ENCODE measurements at regions not wholly inside any gene's neighbourhood (a gene's known extent, or its start where the extent isn't known, plus 50 kb on each side); places are given as distances from the start of the nearest gene placed in this dataset.

DNA sequence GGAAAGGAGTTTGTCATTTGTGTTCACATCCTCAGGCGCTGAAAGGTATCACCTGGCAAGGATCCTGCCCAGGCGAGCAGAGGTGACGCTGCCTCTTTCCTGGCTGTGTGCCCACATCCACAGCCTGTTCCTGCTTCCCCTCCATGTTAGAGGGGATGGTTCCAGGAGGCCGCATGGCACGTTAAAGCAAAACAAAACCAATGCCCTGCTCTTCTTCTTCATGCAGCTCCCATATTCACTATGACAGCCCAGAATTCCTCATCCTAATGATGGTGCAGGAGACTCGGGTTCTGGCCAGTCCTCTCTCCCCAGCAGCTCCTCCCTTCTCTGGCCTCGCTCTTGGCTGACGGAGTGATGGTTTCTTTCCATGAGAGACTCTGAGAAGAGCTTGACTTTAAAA lies 678.5 kb upstream of the ANKRD30A start:
- Histone ChIP-seq H3K9me3 (no peaks in the 10 kb centered on the region), H3K27me3 (no peaks in the 10 kb centered on the region), H3K27ac (no peak overlapping the region), H3K36me3 (ENCODE audit: low read depth, missing control alignments) (no peaks in the 10 kb centered on the region), H3K4me1 (peaks cover 9% of the 10 kb centered on the region), H3K4me3 (no peak overlapping the region)
- intact Hi-C loops (cut with DNase I; ENCODE audit: low total_unique reads) = no loop called here
- WGBS, 2 donors = 35 to 40% methylated on average over 8 of the region's 8 CpGs
- TF ChIP-seq, protein P1, sequence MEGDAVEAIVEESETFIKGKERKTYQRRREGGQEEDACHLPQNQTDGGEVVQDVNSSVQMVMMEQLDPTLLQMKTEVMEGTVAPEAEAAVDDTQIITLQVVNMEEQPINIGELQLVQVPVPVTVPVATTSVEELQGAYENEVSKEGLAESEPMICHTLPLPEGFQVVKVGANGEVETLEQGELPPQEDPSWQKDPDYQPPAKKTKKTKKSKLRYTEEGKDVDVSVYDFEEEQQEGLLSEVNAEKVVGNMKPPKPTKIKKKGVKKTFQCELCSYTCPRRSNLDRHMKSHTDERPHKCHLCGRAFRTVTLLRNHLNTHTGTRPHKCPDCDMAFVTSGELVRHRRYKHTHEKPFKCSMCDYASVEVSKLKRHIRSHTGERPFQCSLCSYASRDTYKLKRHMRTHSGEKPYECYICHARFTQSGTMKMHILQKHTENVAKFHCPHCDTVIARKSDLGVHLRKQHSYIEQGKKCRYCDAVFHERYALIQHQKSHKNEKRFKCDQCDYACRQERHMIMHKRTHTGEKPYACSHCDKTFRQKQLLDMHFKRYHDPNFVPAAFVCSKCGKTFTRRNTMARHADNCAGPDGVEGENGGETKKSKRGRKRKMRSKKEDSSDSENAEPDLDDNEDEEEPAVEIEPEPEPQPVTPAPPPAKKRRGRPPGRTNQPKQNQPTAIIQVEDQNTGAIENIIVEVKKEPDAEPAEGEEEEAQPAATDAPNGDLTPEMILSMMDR (IDR thresholded peaks at IDR 0.05) = no peak
- no peak for TF ChIP-seq POLR2A (IDR thresholded peaks at IDR 0.05)
- DNase-seq = no peak

DNA sequence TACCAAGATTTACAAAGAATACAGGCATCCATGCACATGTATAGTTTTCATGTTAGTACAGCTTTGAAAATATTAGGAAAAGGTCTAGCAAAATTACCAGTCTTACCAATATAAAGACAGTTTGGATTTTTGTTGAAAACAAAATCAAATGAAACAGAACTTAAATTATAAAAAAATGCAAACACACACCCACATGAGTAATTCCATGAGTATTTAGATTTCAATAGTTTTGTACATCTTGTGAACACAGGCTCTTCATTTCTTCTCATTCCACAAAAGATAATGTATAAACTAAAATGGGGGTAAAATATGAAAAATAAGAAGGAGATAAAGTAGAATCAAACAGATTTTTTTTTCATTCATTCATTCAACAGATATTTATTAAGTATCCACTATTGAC lies 682.2 kb upstream of the ANKRD30A start:
- intact Hi-C loops (cut with DNase I; ENCODE audit: low total_unique reads) = no loop called here
- DNase-seq = no peak
- TF ChIP-seq POLR2A (IDR thresholded peaks at IDR 0.05) = no peak
- TF ChIP-seq, protein P1 (IDR thresholded peaks at IDR 0.05) = no peak
- Histone ChIP-seq H3K9me3 (no peaks in the 10 kb centered on the region), H3K27me3 (no peaks in the 10 kb centered on the region), H3K4me3 (no peak overlapping the region), H3K36me3 (ENCODE audit: low read depth, missing control alignments) (no peaks in the 10 kb centered on the region), H3K27ac (no peak overlapping the region), H3K4me1 (no peaks in the 10 kb centered on the region)

DNA sequence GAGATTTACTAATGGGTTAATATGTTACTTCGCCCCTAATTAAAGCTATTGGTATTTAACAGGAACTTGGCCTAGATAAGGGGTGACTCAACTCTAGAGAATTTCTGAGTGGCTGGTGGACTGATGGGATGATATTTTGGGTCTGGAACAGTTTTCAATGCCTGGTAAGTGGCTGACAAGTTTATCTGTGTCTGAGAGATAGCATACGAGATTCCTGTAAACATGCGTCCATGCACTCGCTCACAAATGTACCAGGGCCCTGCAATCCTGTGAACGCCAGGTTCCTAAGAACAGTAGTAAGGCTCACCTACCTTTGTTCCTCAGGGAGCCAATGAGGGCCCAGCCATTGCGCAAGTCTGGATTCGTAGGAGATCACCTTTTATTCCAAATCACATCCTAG lies 683.8 kb upstream of the ANKRD30A start:
- intact Hi-C loops (cut with DNase I; ENCODE audit: low total_unique reads) = no loop called here
- TF ChIP-seq POLR2A (IDR thresholded peaks at IDR 0.05) = no peak
- TF ChIP-seq, protein P1 (IDR thresholded peaks at IDR 0.05) = no peak
- no peaks in the 10 kb centered on the region for H3K9me3 ChIP-seq
- DNase-seq = no peak
- H3K27me3 ChIP-seq = no peaks in the 10 kb centered on the region
- H3K4me3 ChIP-seq = no peak overlapping the region
- no peak overlapping the region for H3K27ac ChIP-seq
- no peaks in the 10 kb centered on the region for H3K4me1 ChIP-seq
- WGBS, 2 donors = 61 to 79% methylated on average over 7 of the region's 7 CpGs
- no peaks in the 10 kb centered on the region for H3K36me3 ChIP-seq (ENCODE audit: low read depth, missing control alignments)

DNA sequence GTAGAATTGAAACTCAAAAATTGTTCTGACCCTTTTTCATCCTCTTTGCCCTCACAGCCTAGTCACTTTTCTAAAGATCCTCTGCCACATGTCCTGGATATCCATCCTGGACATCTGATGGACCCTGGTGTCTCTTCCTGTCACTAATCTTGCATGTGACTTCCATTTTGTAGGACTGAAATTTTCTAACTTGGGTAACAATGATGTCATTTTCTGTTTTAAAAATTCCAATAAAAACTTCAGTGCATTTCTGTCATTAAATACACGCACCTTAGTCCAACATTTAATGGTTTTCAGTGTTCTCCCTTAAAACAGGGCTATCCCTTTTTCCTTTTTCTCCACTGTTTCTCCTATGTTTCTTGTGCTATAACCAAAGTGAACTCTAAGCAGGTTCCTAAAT lies 684.9 kb upstream of the ANKRD30A start:
- TF ChIP-seq, protein P1 (IDR thresholded peaks at IDR 0.05) = no peak
- TF ChIP-seq POLR2A (IDR thresholded peaks at IDR 0.05) = no peak
- H3K9me3 ChIP-seq = no peaks in the 10 kb centered on the region
- H3K4me1 ChIP-seq = no peaks in the 10 kb centered on the region
- DNase-seq = no peak
- no peak overlapping the region for H3K4me3 ChIP-seq
- H3K27ac ChIP-seq = no peak overlapping the region
- WGBS, 2 donors = 90 to 94% methylated on average over 1 of the region's 1 CpG
- no peaks in the 10 kb centered on the region for H3K27me3 ChIP-seq
- intact Hi-C loops (cut with DNase I; ENCODE audit: low total_unique reads) = no loop called here
- no peaks in the 10 kb centered on the region for H3K36me3 ChIP-seq (ENCODE audit: low read depth, missing control alignments)

DNA sequence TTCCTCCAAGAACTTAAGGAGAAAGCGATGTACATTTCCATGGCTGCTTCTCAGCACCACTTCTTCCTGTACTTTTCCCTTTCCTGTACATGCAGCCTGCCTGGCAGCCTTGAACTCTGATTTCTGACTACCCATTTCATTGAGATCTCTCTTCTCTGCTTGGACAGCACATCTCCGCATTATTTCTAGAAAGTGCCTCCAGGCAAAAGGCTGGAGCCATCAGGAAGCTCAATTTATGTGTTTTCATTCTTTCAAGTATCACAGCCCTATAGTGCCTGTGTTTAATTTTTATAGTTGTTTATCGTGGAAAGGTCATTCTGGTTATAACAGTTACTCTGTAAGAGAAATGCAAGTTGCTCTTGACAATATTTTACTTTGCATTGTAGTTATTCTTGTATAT lies 688.0 kb upstream of the ANKRD30A start:
- intact Hi-C loops (cut with DNase I; ENCODE audit: low total_unique reads) = no loop called here
- DNase-seq = no peak
- no peaks in the 10 kb centered on the region for H3K36me3 ChIP-seq (ENCODE audit: low read depth, missing control alignments)
- no peak overlapping the region for H3K4me3 ChIP-seq
- H3K27ac ChIP-seq = no peak overlapping the region
- H3K4me1 ChIP-seq = no peaks in the 10 kb centered on the region
- WGBS, 2 donors = 52 to 54% methylated on average over 3 of the region's 3 CpGs
- no peaks in the 10 kb centered on the region for H3K27me3 ChIP-seq
- no peaks in the 10 kb centered on the region for H3K9me3 ChIP-seq
- TF ChIP-seq, protein P1 (IDR thresholded peaks at IDR 0.05) = no peak
- TF ChIP-seq POLR2A (IDR thresholded peaks at IDR 0.05) = no peak
